ENCODE measurements at regions not wholly inside any gene's neighbourhood (a gene's known extent, or its start where the extent isn't known, plus 50 kb on each side); places are given as distances from the start of the nearest gene placed in this dataset.

DNA sequence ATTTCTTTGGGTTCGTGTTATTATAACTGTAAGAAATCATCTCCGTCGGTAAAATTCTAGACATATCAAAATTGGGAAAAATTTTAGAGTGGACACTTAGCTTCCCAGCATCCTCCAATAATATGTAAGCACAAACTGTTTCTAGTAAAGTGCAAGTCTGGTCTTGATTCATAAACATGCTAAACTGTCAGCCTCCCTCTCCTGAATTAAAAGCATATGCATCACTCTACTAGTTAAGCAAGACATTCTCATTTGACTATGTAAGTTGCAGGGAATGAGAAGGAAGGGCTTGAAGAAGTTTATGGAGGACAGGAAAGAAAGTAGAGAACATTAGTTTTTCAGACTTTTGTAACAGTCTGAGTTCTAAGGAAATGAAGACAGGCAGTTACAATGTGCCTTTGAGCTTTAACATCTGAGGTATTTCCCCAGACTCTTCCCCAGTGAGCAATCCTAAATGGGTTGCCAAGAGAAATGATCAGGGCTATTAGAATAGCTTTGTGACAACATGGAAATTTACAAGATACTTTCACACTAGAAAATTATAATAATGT is 90.0 kb downstream of the TYW3 start:
- Histone ChIP-seq H3K4me2 (ENCODE audit: insufficient read depth, low read length) (no peak overlapping the region), H3K27me3 (ENCODE audit: control insufficient read depth in 2 of 2, insufficient read depth in 2 of 2, low read length in 2 of 2) (no peaks in the 10 kb centered on the region), H3K9me1 (ENCODE audit: control insufficient read depth, insufficient read depth, low read length) (no peaks in the 10 kb centered on the region), H3K4me3 (no peak overlapping the region), H3K36me3 (ENCODE audit: control insufficient read depth, insufficient read depth, low read length) (no peaks in the 10 kb centered on the region), H3K9me3 (replicated peaks; ENCODE audit: control insufficient read depth, insufficient read depth, low read depth, low read length) (peaks cover 2% of the 10 kb centered on the region; the same call in 1 of the 2 replicates), H3K27ac (ENCODE audit: extremely low read depth, low read depth, low read length) (no peak overlapping the region), H4K20me1 (replicated peaks; ENCODE audit: control insufficient read depth, insufficient read depth, low read length) (no peaks in the 10 kb centered on the region), H3K4me1 (replicated peaks in 1 of 2; ENCODE audit: control insufficient read depth in 2 of 2, insufficient read depth in 2 of 2, low read length in 2 of 2) (no peaks in the 10 kb centered on the region), H2AFZ (ENCODE audit: low read depth, low read length) (no peak overlapping the region), H3K9ac (ENCODE audit: insufficient read depth in 1 of 2, low read depth in 2 of 2, low read length in 2 of 2) (no peak overlapping the region), H3K79me2 (ENCODE audit: control insufficient read depth, insufficient read depth, low read length) (no peaks in the 10 kb centered on the region)
- BruUV-seq (replicated peaks) = no TSS peak
- DNase-seq (ENCODE audit: extremely low read depth in 1 of 4, low spot score in 3 of 4) (no peak), ATAC-seq (no peak), FAIRE-seq (no peak)
- ChIA-PET CTCF (ENCODE audit: low intra/inter-chr PET ratio) (no interaction called here), POLR2A (no interaction called here)
- in situ Hi-C loops (cut with MboI) = no loop called here
- 0% methylated on average over 3 of the region's 3 CpGs for WGBS (ENCODE audit: insufficient coverage, low coverage, missing lambda C conversion rate)
- intact Hi-C loops (cut with micrococcal nuclease) = no loop called here
- no peak for TF ChIP-seq HOXB6 (CRISPR knock-in tag; IDR thresholded peaks at IDR 0.05; ENCODE audit: borderline replicate concordance)
- TF ChIP-seq PML (IDR thresholded peaks at IDR 0.05; ENCODE audit: low read length) = no peak
- TF ChIP-seq PREB (CRISPR knock-in tag; IDR thresholded peaks at IDR 0.05) = no peak
- no peak for TF ChIP-seq GTF3C2 (IDR thresholded peaks at IDR 0.05; ENCODE audit: borderline replicate concordance, extremely low read depth, insufficient read length)
- no peak for TF ChIP-seq E2F3 (CRISPR knock-in tag; IDR thresholded peaks at IDR 0.05)
- no peak for TF ChIP-seq KHSRP (IDR thresholded peaks at IDR 0.05)
- TF ChIP-seq KLF1 (tag; IDR thresholded peaks at IDR 0.05) = no peak
- no peak for TF ChIP-seq BMI1 (IDR thresholded peaks at IDR 0.05; ENCODE audit: low read length)
- TF ChIP-seq ZBTB40 (IDR thresholded peaks at IDR 0.05) = no peak
- TF ChIP-seq ZBTB40 (CRISPR knock-in tag; IDR thresholded peaks at IDR 0.05) = no peak
- no peak for TF ChIP-seq ZFP36 (IDR thresholded peaks at IDR 0.05; ENCODE audit: low read depth, low read length, partially characterized antibody)

All from K562 (cell line).